Superior temporal gyrus (tissue), 1 donor: ENCODE measurements at regions not wholly inside any gene's neighbourhood (a gene's known extent, or its start where the extent isn't known, plus 50 kb on each side); places are given as distances from the start of the nearest gene placed in this dataset.

Experiments used
- DNase-seq: peaks from one replicate; pipeline ENCODE4 v3.0.0-alpha.2; 2016; ENCODE audit errors: extremely low spot score

DNA sequence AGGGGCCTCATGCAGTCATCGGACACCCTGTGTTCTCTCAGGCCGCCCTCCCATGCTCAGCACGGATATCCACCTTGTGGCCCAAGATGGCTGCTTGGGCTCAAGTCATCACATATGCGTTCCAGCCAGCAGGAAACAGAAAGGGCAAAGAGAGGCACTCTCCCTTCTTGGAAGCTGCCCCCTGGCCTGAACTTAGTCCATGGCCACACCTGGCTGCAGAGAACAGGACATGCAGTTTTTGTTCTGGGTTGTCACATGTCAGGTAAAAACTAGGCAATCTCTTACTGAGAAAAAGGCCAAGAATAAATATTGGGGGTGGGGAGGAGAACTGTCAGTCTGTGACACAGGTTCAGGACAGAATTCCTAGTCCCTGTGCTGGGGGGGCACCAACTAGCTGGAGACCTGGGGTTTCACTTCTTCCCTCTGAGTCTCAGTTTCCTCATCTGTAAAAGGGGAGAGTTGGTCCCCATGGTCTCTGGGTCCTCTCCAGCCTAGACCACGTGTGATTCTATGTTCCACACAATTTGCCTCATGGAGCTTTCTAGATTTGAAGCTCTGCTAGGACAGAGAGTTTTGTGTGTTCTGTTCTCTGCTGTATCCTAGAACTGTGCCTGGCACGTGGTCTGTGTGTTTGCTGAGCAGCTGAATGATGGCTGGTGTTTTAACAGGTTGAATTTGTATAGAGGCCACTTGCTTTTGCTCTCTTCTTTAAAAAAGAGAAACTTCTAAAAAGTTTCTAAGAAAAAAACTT, 107.2 kb upstream of the ANO1 start:
- no peak for DNase-seq

DNA sequence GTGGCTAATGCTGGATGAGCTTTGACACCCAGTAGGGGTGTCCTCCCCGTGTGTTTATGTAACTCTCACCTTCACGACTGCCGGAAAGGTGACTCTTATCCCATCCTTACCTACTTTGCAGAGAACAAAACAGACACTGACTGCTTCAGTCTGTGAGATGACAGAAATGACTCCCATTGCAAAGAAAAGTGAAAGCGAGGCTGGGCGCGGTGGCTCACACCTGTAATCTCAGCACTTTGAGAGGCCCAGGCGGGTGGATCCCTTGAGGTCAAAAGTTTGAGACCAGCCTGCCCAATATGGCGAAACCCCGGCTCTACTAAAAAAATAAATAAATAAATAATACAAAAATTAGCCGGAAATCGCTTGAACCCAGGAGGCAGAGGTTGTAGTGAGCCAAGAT, 106.4 kb upstream of the ANO1 start:
- DNase-seq, result no peak

GRCh38 chr11:69972351-69972802, 105.7 kb upstream of the ANO1 start:
- no peak for DNase-seq

GRCh38 chr11:69974528-69974927, 103.6 kb upstream of the ANO1 start:
- no peak for DNase-seq

GRCh38 chr11:69975822-69976221, 102.3 kb upstream of the ANO1 start:
- no peak for DNase-seq

DNA sequence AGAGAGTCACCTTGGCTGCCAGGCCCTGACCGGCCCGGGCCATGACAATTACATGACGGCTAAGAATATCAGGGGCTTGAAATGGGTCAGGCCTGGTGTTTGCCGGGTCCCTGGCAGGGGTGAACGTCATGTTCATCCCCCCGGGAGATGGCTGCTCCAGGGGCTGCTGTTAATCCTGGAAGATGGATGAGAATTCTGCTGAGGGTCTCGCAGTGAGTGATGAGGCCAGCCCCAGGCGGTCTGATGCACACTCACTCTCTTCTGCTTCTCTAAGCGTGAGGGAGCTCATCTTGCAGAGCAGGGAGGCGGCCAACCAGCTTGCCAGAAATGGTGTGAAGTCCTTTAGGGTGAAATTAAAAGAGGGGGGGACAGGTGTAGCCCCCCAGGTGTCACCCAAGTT, 101.3 kb upstream of the ANO1 start:
- DNase-seq, result no peak

DNA sequence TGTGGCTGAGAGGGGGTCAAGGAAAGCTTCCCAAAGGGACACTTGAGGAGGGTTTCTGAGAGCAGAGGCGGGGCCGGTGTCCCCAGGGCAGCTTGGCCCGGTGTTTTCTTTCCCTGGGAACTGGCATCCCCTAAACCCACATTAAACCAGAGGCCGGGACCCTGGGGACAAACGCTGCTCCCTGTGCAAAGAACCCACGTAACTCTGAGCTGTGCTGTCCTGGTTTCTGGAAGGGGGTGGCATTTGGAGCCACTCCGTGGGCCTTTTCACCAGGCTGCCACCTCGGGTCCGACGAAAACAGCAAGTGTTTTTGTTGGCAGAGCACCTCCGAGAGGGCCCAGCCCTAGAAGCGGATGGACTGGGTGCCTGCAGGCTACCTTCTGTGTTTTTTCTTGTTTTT, 100.2 kb upstream of the ANO1 start:
- no peak for DNase-seq

GRCh38 chr11:69978841-69979614, 99.1 kb upstream of the ANO1 start:
- no peak for DNase-seq

DNA sequence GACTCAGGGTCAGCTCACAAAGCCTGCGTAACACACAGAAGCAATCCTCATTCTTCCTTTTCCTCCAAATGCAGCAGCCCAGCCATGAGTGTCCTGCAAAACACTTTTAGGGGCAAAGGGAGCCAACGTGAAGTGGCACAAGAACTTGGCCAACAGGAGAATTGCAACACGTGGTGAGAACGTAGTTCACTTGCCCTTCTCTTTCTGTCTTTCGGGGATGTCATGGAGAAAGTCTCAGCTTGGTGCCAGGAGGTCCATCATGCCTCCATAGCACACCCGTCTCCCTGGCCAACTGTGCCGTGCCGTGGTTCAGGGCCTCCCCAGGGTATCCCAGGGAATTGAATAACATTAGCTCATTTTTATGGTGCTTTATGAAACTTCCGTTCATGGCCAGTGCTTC, 98.5 kb upstream of the ANO1 start:
- no peak for DNase-seq

DNA sequence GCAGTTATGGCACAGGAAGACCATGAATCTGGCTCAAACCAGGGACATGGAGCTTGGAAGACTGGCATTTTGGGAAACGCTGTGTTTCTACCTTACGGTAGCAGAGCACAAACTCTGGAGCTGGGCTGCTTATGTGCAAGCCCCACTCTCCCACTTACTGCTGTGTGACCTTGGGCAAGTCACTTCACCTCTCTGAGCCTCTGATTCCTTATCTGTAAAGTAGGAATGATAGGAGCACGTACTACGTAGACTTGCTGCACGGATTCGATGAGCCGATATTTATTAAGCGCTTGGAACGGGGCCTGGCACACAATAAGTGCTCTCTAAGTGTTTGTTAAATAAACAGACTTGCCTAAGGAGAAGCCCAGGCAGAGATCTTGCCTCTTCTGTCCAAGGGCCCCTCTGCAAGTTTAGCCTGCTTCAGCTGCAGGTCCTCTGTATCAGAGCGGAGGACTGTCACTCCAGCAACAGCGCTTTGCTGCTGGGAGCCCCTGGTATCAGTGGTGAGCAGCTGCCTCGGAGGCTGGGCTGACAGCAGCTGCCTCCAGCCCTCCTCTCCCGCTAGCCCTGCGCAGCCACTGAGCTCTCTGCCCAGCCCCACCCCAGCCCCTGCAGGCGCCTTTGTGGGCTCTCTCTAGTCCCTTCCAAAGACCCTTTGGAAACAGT, 96.9 kb upstream of the ANO1 start:
- DNase-seq, result no peak

DNA sequence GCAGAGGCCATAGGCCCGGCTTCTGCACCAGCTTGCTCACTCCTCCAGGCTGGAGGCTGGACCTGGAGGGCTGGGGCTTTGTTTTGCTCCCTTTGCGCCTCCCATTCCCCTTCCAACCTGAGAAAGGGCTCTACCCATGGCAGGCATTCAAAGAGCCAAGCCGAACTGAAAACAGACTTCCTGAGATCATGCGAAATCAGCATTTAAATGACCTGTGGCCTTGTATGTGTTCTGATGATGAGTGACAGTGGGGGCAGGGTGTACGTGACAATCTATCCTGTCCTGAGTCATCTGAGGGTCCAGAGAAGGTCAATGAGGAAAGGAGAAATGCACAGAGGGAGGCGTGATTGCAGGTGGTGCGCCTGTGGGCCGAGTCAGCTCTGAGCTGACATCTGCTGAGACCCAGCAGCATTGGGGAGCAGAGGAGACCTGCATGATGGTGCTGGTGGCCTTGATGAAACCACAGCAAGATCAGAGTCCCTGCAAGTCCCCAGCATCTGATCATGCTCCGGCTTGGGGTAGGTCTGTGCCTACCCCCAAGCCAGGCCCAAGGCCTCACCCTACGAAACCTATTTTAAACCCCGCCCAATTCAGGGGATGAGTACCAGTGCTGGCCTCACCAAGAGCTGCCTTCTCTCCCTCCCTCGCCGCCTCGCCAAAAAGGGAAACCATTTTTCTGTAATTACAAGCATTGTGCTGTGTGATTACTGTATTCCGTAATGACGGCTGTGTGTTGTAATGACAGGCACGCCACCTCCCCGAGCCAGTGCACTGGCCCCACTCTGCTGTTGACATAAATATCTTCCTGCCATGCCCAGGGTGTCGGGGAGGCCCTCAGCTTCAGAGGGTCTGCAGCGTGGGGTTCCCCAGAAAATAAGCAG, 95.2 kb upstream of the ANO1 start:
- no peak for DNase-seq

DNA sequence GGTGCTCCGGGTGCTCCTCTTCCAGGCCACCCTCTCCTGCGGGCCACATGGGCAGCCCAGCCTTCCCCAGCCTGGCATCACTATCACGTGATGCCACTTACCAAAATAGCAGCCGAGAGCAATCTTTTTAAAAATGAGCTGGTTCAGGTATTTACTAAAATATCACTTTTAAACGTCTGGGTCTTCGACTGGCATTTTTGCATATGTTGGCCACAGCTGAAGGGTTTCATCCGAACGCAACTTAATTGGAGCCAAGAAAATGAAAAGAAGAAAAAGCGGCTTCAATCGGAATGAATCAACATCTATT, 94.6 kb upstream of the ANO1 start:
- peak; percentile 10 for DNase-seq

DNA sequence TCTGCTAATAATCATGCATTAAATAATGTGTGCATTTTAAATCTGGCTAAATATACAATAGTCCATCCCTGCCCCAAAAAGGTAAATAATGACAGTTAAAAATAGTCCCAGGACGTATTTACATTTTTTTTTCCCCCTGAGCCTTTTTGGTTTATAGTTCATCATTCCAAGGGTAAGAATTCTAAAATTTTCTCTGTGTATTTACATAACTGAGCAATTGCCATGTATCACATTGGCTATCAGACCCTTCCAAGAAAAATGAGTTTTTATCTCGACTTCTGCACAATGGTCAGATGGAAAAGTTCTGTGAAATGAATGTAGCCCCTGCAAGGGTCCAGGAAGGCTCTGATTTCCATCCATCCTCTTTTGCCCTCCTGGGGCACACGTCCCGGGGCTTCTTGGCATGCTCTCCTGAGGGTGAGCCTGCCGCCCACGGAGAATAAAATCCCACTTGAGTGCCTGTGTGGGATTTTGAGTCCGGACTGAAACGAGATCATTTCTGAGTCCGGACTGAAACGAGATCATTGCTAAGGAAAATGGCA, 94.1 kb upstream of the ANO1 start:
- DNase-seq, result no peak

DNA sequence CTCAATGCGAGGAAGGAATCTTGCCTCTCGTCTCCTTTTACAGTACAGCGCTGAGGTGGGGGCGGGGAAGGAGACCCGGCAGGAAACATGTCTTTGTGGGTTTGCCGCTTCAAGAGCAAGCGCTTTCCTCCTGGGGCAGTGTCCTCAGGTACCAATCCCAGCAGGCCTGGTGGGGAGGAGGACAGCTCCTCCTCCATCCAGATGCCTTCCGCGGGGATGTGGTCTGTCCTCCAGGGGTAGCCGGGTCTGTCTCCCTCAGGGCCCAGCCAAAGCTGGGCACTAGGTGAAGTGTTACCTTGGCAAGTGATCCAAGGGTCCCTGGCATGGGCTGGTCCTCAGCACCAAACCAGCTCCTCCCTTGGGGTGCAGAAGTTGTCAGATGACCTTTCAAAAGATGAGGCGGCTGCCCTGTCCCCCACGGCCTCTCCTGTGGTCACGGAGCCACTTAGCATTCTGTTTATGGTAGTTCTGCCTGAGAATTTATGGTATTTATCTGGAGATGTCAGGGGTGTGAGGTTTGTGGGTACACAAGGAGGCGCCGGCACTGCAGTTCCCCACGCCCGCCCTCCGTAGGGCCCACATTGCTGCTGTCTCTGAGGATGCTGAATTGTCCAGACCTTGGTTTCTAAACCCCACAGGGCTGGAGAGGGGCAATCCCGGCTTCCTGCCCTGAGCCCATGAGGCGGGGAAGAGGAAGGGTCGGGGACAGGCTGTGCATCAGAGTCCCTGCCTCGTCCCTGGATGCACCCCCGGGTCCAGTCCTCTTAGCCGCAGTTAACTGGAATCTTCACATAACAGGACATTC, 93.5 kb upstream of the ANO1 start:
- no peak for DNase-seq

DNA sequence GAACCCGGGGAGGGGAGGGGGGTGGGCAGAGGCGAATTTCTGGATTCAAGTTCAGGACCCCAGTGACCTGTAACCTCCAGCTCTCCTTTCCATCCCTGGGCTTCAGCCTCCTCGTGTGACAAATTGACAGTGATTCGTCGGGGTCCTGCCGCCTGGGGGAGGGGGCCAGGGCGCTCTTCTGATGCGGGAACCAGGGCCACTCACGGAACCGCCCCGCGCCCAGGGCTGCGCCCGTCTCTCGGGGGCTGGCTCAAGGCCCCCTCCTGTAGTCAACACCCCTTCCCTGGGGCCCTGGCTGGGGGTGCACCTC, 92.8 kb upstream of the ANO1 start:
- no peak for DNase-seq

DNA sequence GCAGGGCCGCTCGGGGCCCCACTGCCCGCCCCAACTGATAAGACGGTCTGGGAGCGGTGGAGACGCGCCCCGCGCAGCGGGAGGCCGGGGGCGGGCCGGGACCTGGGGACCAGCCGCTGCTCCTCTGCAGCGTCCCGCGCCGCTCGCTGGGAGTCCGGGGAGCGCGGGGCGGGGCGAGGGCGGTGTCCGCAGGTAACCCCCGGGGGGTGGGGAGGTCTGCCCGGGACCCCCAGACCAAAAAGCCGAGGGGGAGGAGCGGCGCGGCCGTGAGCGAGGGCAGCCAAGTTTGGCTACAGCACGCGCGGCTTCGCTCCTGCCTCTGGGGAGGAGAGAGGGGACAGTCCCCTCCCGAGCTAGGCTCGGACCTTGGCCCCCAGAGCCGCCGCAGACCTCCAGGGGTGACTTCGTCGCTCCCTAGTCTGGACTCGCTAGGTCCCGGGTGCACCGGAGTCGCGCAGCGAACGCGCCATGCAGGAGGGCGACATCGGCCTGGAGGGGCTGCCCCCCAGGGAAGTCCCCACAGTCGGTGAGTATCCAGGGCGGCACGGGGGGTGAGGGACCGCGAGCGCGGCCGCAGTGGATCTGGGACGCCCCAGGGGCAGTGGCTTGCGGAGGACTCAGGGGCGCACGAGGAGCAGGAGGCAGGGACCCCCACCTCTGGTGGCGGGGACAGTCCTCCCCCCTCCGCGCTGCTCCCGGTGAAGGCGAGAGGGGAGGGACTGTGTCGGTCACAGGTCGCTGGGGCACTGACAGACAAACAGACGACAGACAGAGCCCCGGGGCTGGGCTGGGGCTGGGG, 92.3 kb upstream of the ANO1 start:
- no peak for DNase-seq

DNA sequence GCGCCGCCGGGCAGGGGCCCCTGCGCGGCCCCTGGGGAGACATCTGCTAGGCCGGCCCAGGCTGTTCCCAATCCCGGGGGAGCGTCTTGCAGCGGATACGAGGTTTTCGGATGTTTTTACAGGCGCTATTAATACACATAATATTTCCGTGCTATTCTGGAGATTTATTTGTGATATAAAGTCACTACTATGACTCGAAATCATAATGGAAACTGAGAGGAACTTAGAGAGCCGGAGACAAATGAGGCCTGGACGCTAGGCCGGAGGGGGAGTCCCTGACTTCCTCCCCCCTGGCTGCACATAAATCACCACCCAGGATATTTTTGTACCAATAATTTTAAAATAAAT, 91.7 kb upstream of the ANO1 start:
- no peak for DNase-seq

DNA sequence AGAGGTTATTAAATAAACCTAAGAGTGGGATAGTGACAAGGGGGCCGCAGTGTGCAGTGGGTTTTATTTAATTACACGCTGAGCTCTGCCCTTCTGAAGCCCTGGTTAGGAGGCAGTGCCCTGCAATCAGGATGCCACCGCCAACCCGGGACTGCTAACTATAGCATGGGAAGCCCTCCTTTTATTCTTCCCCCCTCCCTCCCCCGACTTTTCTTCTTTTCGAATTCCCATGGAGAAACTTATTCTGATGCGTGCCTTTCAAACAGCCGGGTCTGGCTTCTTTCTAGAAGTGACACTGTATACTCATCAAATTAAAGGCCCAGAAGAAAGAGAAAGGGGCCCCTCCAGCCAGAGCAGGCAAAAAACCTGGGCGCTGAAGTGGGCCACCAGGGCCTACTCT, 91.3 kb upstream of the ANO1 start:
- no peak for DNase-seq

- DNase-seq, result no peak
Measured at GRCh38 chr11:69992026-69992425, 86.1 kb upstream of the ANO1 start.

DNA sequence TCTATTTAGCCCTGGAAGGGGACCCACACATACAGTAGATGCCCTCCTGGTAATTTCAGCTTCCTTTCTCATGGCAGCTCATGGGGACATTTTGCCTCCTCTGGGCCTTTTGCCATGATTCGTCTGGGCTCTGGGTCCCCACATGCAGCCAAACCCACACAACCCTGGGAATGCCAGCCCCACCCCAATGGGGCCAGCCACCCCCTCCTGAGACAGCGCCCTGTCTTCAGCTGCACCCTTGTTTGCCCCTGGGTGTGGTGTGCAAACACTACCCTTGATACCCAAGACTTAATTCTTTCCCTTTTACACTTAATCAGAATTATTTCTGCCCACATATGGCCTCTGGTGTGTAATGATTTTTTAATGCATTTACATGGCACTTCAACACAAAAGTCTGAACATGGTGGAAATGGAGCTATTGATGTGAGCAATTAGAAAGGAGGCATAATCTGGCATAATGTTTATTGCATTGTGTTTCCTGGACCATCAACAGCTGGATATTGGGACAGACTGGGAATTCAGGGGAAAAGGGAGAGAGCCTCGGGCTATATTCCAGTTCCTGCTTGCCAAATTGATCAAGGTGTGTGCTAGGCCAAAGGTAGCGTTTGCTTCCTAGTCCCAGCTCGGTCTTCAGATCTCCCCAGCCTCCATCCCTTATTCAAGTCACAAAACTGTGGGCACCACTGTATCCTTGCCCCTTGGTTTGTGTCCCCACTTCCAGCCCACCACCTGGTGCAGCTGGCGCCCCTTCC, 85.0 kb upstream of the ANO1 start:
- DNase-seq, result no peak
